ENCODE measurements at regions not wholly inside any gene's neighbourhood (a gene's known extent, or its start where the extent isn't known, plus 50 kb on each side); places are given as distances from the start of the nearest gene placed in this dataset.

DNA sequence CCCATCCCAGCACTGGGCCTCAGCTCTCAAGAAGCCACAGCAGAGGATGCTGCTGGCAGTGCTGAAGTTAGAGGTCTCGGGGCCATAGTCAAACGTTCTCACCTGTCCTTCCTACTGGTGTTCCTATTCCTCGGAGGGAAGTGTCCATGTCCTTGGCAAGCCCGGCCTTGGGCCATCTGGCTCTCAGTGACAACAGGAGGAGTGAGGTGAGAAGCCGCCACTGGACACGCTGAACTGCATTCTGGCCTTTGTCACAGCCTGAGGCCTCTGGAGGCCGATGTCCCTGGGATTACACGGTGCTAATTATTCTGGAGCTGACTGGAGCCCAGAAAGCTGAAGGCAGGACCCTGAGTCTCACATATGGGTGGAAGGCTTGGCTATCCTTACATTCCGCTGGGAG is 92.5 kb downstream of the OLFM1 start:
- TF ChIP-seq EZH2 (IDR thresholded peaks at IDR 0.05) (no peak), POLR2AphosphoS5 (IDR thresholded peaks at IDR 0.05; ENCODE audit: borderline replicate concordance, low read depth, low read length) (no peak)

All from SK-N-MC (cell line).